ENCODE measurements at regions not wholly inside any gene's neighbourhood (a gene's known extent, or its start where the extent isn't known, plus 50 kb on each side); places are given as distances from the start of the nearest gene placed in this dataset.
"Not testable (repeated sequence)": the region's sequence is repeated elsewhere in the genome, so short reads cannot be mapped to it uniquely, and the experiment has no call there.

DNA sequence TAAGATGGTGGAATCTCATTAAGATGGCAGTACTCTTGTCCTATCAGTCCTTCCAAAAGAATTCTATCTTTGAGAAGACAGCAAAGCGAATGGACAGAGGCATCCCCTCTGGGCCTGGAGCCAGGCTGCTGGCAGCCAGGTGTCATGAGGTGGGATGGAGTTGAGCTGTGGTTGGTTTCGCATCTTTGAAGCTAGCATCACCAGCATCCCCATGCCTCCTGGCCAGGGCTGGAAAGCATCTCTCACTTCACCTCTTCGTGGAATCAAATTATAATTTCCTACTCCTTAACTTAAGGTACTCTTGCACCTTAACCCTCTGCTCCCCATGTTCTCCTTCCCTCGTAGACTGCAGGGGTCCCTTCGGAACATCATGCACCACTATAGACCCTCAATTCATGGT, 248.3 kb downstream of the GADD45G start:
- no peak overlapping the region for H3K4me3 Mint-ChIP-seq (ENCODE audit: low read depth)

DNA sequence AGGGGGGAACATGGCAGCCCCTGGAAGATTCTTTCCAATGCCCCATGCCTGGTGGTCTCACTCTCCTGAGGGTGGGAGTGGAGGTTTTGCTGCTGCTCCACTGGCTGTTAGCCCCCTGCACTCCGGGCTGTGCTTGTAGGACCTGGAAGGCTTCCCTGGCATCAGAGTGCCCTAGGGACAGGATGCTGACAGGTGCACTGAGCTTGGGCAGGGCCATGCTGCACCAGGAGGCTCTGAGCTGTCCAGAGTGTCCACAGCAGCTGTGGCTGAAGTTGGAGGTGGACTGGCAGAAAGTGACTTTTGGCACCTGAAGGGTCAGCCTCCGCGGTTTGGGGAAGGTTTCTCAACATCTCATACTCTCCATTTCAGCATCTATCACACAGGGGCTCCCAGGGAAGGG, 249.1 kb downstream of the GADD45G start:
- Mint-ChIP-seq H3K36me3 (ENCODE audit: insufficient read depth) (no peaks in the 10 kb centered on the region), H3K27me3 (peaks cover 10% of the 10 kb centered on the region), H3K4me1 (ENCODE audit: low read depth) (peaks cover 3% of the 10 kb centered on the region), H3K9me3 (ENCODE audit: low read depth) (peaks cover 9% of the 10 kb centered on the region), H3K4me3 (ENCODE audit: low read depth) (no peak overlapping the region), H3K27ac (no peak overlapping the region)
- DNase-seq (ENCODE audit: low spot score, unreplicated experiment) = no peak
- TF ChIP-seq, protein P1, sequence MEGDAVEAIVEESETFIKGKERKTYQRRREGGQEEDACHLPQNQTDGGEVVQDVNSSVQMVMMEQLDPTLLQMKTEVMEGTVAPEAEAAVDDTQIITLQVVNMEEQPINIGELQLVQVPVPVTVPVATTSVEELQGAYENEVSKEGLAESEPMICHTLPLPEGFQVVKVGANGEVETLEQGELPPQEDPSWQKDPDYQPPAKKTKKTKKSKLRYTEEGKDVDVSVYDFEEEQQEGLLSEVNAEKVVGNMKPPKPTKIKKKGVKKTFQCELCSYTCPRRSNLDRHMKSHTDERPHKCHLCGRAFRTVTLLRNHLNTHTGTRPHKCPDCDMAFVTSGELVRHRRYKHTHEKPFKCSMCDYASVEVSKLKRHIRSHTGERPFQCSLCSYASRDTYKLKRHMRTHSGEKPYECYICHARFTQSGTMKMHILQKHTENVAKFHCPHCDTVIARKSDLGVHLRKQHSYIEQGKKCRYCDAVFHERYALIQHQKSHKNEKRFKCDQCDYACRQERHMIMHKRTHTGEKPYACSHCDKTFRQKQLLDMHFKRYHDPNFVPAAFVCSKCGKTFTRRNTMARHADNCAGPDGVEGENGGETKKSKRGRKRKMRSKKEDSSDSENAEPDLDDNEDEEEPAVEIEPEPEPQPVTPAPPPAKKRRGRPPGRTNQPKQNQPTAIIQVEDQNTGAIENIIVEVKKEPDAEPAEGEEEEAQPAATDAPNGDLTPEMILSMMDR (IDR thresholded peaks at IDR 0.05; ENCODE audit: unreplicated experiment) = no peak

More for the DNA sequence above, 248.3 kb downstream of the GADD45G start:
- Mint-ChIP-seq H3K27ac (no peak overlapping the region), H3K4me1 (ENCODE audit: low read depth) (peaks cover 3% of the 10 kb centered on the region), H3K9me3 (ENCODE audit: low read depth) (peaks cover 8% of the 10 kb centered on the region), H3K36me3 (ENCODE audit: insufficient read depth) (no peaks in the 10 kb centered on the region), H3K27me3 (peaks cover 10% of the 10 kb centered on the region)
- DNase-seq (ENCODE audit: low spot score, unreplicated experiment) = no peak
- TF ChIP-seq, protein P1 (IDR thresholded peaks at IDR 0.05; ENCODE audit: unreplicated experiment) = no peak

DNA sequence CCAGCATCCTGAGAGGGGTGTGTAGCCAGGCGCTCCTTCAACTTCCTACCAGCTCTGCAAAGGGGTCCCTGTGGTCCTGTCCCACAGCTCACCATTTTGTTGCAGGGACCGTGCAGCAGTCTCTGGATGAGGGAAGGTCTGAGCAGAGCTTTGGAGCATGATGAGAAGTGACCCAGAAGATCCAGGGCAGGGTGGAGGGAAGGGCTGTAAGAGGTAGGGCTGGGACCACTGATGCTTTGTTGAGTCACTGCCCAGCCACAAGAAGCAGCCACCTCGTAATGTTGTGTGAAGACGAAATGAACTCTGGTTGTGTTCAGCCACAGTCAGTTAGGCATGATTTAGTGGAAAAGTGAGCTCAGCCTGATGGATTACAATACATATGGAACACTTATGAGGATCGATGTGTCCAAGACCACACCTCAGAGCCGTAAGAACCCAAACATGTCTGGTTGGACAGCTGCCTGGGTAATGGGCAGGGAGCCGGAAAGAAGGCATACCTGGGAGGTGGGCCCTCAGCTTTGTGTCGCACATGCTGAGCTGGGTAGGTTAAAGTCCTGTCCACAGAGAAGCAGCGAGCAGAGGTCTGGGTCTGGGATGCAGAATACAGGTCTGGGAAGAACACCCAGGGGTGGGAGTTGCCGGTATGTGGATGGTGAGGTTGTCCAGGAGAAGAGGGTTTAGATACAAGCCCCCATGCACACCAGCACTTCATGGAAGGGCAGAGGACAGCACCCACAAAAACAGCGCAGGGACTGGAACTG, 250.1 kb downstream of the GADD45G start:
- Mint-ChIP-seq H3K36me3 (ENCODE audit: insufficient read depth) (no peaks in the 10 kb centered on the region), H3K9me3 (ENCODE audit: low read depth) (peaks cover 6% of the 10 kb centered on the region), H3K4me1 (ENCODE audit: low read depth) (peaks cover 3% of the 10 kb centered on the region), H3K4me3 (ENCODE audit: low read depth) (no peak overlapping the region), H3K27ac (no peak overlapping the region), H3K27me3 (peaks cover 10% of the 10 kb centered on the region)
- DNase-seq (ENCODE audit: low spot score, unreplicated experiment) = no peak
- TF ChIP-seq, protein P1 (IDR thresholded peaks at IDR 0.05; ENCODE audit: unreplicated experiment) = no peak

DNA sequence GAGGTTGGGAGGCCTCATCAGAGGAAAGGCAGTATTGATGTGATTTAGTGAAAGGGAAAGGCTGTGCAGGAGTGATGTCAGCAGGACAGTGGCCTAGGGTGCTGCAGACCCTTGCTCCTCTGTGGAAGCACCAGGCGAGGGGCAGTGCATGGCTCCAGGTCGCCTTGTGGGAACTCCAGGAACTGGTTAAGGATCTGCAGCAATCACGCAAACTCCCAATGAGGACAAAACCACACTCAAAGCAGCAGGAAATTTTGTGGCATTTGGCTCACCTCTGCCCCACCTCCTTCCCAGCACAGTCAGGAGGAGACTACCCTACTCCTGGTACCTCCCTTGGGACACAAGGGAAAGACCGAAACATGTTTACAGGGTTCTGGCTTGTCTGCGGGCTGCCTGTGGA, 251.5 kb downstream of the GADD45G start:
- not testable (repeated sequence) for DNase-seq (ENCODE audit: low spot score, unreplicated experiment); H3K4me3 Mint-ChIP-seq (ENCODE audit: low read depth); H3K27ac Mint-ChIP-seq; H3K4me1 Mint-ChIP-seq (ENCODE audit: low read depth); H3K36me3 Mint-ChIP-seq (ENCODE audit: insufficient read depth); H3K9me3 Mint-ChIP-seq (ENCODE audit: low read depth)
- H3K27me3 Mint-ChIP-seq = peaks cover 18% of the 10 kb centered on the region

DNA sequence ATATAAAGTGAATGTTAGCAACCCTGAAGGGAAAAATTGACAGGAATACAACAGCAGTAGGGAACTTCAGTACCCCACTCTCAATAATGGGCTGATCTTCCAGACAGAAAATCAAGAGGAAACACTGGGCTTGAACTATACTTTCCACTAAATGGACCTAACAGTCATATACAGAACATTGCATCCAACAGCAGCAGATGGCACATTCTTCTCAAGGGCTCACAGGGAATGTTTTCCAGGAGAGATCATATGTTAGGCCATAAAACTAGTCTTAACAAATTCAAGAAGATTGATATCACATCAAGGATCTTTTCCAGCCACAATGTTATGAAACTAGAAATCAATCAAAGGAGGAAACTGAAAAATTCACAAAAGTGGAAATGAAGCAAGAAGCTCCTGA, 252.1 kb downstream of the GADD45G start:
- H3K27ac Mint-ChIP-seq; H3K4me1 Mint-ChIP-seq (ENCODE audit: low read depth); H3K36me3 Mint-ChIP-seq (ENCODE audit: insufficient read depth); H3K4me3 Mint-ChIP-seq (ENCODE audit: low read depth); H3K9me3 Mint-ChIP-seq (ENCODE audit: low read depth); DNase-seq (ENCODE audit: low spot score, unreplicated experiment): not testable (repeated sequence)
- peaks cover 17% of the 10 kb centered on the region for H3K27me3 Mint-ChIP-seq

DNA sequence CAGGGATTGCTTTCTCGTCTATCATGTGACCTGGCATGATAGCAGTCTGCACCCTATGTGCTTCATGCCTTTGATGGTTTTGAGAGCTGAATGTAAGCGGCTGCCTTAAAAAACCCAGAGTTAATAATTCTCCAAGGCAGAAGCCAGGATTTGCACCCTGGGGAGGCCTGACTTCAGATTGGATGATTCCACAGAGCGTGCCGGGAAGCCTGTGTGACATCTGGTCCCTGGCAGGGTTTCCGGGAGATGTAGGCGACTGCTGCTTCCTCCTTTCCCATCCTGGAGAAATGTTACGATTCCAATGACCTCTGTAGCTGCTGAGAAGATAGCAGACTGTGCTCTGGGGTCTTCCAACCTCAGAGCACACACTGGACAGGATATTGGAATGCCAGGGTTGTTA, 255.0 kb downstream of the GADD45G start:
- not testable (repeated sequence) for H3K4me3 Mint-ChIP-seq (ENCODE audit: low read depth); H3K27ac Mint-ChIP-seq; H3K36me3 Mint-ChIP-seq (ENCODE audit: insufficient read depth); DNase-seq (ENCODE audit: low spot score, unreplicated experiment); H3K9me3 Mint-ChIP-seq (ENCODE audit: low read depth); H3K4me1 Mint-ChIP-seq (ENCODE audit: low read depth)
- H3K27me3 Mint-ChIP-seq = peaks cover 11% of the 10 kb centered on the region

DNA sequence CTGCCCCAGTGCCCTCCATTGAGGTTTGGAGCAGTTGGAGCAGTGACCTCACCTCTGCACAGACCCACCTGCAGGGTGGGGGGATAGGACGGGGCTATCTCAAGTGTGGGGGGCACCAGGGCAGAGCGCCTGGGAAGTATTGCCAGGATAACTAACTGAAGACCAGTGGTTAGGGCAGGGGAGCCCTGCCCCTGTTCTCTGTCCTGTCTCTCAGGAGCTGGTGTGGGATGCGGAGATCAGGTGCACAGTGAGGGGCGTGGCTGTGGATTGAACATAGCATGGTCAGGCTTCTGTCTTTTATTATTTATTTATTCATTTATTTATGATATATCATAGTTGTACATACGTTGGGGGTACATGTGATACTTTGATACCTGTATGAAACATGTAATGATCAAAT, 256.6 kb downstream of the GADD45G start:
- not testable (repeated sequence) for H3K36me3 Mint-ChIP-seq (ENCODE audit: insufficient read depth); H3K4me3 Mint-ChIP-seq (ENCODE audit: low read depth); DNase-seq (ENCODE audit: low spot score, unreplicated experiment); H3K9me3 Mint-ChIP-seq (ENCODE audit: low read depth); H3K27ac Mint-ChIP-seq; H3K4me1 Mint-ChIP-seq (ENCODE audit: low read depth)
- H3K27me3 Mint-ChIP-seq = peaks cover 11% of the 10 kb centered on the region
